Activated T-helper 2 cell treated with anti-CD3 and anti-CD28 coated beads, Interferon-gamma antibody, Interleukin-2, Interleukin-4, amounts not matched to agents 10 μg/mL and 5 μg/mL and 100 μg/mL, durations not matched to agents 14 hours and 24 hours and 36 hours (primary cell): ENCODE measurements at regions not wholly inside any gene's neighbourhood (a gene's known extent, or its start where the extent isn't known, plus 50 kb on each side); places are given as distances from the start of the nearest gene placed in this dataset.

Experiments
- DNase-seq: peaks from one replicate; pipeline ENCODE4 v3.0.0; 2021; ENCODE audit warnings: low spot score
- H3K27ac Mint-ChIP-seq: one replicate; pipeline ENCODE4 v1.8.0; 2021; ENCODE audit warnings: mixed read lengths
- H3K27me3 Mint-ChIP-seq: one replicate; pipeline ENCODE4 v1.8.0; 2021; ENCODE audit warnings: low read depth, mixed read lengths
- H3K36me3 Mint-ChIP-seq: one replicate; pipeline ENCODE4 v1.8.0; 2021; ENCODE audit warnings: low read depth, mixed read lengths
- H3K4me1 Mint-ChIP-seq: one replicate; pipeline ENCODE4 v1.8.0; 2021; ENCODE audit warnings: low read depth, mixed read lengths
- H3K4me3 Mint-ChIP-seq: one replicate; pipeline ENCODE4 v1.8.0; 2021; ENCODE audit warnings: low read depth, mild to moderate bottlenecking, moderate library complexity, mixed read lengths
- H3K9me3 Mint-ChIP-seq: one replicate; pipeline ENCODE4 v1.8.0; 2021; ENCODE audit warnings: mixed read lengths
- intact Hi-C: fragments of 100-400 bp; cut with micrococcal nuclease; formaldehyde crosslinking; loops from one replicate; pipeline ENCODE4 v1.15.1; 2023

- Mint-ChIP-seq H3K4me3 (no peak overlapping the region), H3K4me1 (no peaks in the 10 kb centered on the region), H3K36me3 (no peaks in the 10 kb centered on the region), H3K9me3 (peaks cover 4% of the 10 kb centered on the region), H3K27me3 (peaks cover 1% of the 10 kb centered on the region), H3K27ac (no peak overlapping the region)
- no peak for DNase-seq
- intact Hi-C loops: no loop called here
Measured at GRCh38 chr3:190217081-190217480, 96.4 kb upstream of the P3H2 start.

GRCh38 chr3:190213727-190214126, 93.0 kb upstream of the P3H2 start:
- no peak overlapping the region for H3K27ac Mint-ChIP-seq
- H3K9me3 Mint-ChIP-seq: no peaks in the 10 kb centered on the region
- no peak overlapping the region for H3K4me3 Mint-ChIP-seq
- intact Hi-C loops: no loop called here
- H3K36me3 Mint-ChIP-seq: no peaks in the 10 kb centered on the region
- H3K27me3 Mint-ChIP-seq: peaks cover 9% of the 10 kb centered on the region
- no peaks in the 10 kb centered on the region for H3K4me1 Mint-ChIP-seq
- no peak for DNase-seq

GRCh38 chr3:190210608-190211007, 89.9 kb upstream of the P3H2 start:
- no peak overlapping the region for H3K27ac Mint-ChIP-seq
- DNase-seq: no peak
- intact Hi-C loops: no loop called here
- H3K27me3 Mint-ChIP-seq: peaks cover 15% of the 10 kb centered on the region
- H3K36me3 Mint-ChIP-seq: no peaks in the 10 kb centered on the region
- no peak overlapping the region for H3K4me3 Mint-ChIP-seq
- H3K4me1 Mint-ChIP-seq: peaks cover 8% of the 10 kb centered on the region
- H3K9me3 Mint-ChIP-seq: no peaks in the 10 kb centered on the region

- Mint-ChIP-seq H3K27ac (no peak overlapping the region), H3K36me3 (no peaks in the 10 kb centered on the region), H3K4me1 (peaks cover 8% of the 10 kb centered on the region), H3K4me3 (no peak overlapping the region), H3K27me3 (peaks cover 15% of the 10 kb centered on the region), H3K9me3 (no peaks in the 10 kb centered on the region)
- DNase-seq: no peak
- intact Hi-C loops: loop anchor here (5.0 to 10.0 kb wide), 3 partner anchors 98 to 685 kb away; partner anchors contain the start of gene CLDN1
Measured at GRCh38 chr3:190209533-190209932, 88.8 kb upstream of the P3H2 start.

- Mint-ChIP-seq H3K4me1 (peaks cover 8% of the 10 kb centered on the region), H3K27me3 (peaks cover 15% of the 10 kb centered on the region), H3K27ac (no peak overlapping the region), H3K4me3 (no peak overlapping the region), H3K9me3 (no peaks in the 10 kb centered on the region), H3K36me3 (no peaks in the 10 kb centered on the region)
- DNase-seq: no peak
- intact Hi-C loops: loop anchor here (5.0 to 10.0 kb wide), 3 partner anchors 99 to 683 kb away; partner anchors contain the start of gene CLDN1
Measured at GRCh38 chr3:190208196-190208595, 87.5 kb upstream of the P3H2 start.

GRCh38 chr3:190205739-190206138, 85.0 kb upstream of the P3H2 start:
- peaks cover 11% of the 10 kb centered on the region for H3K4me1 Mint-ChIP-seq
- no peaks in the 10 kb centered on the region for H3K9me3 Mint-ChIP-seq
- H3K27ac Mint-ChIP-seq: peak overlapping the region; percentile 31
- H3K4me3 Mint-ChIP-seq: no peak overlapping the region
- H3K27me3 Mint-ChIP-seq: peaks cover 9% of the 10 kb centered on the region
- no peak for DNase-seq
- intact Hi-C loops: loop anchor here (5.0 to 10.0 kb wide), 3 partner anchors 102 to 681 kb away; partner anchors contain the start of gene CLDN1
- H3K36me3 Mint-ChIP-seq: no peaks in the 10 kb centered on the region

GRCh38 chr3:190204200-190204599, 83.5 kb upstream of the P3H2 start:
- H3K9me3 Mint-ChIP-seq: no peaks in the 10 kb centered on the region
- H3K27ac Mint-ChIP-seq: no peak overlapping the region
- DNase-seq: no peak
- peaks cover 11% of the 10 kb centered on the region for H3K4me1 Mint-ChIP-seq
- peaks cover 8% of the 10 kb centered on the region for H3K27me3 Mint-ChIP-seq
- no peaks in the 10 kb centered on the region for H3K36me3 Mint-ChIP-seq
- intact Hi-C loops: loop anchor here (5.0 to 10.0 kb wide), 2 partner anchors 82 to 679 kb away; partner anchors contain the start of gene P3H2
- H3K4me3 Mint-ChIP-seq: no peak overlapping the region

- H3K4me1 Mint-ChIP-seq: peaks cover 3% of the 10 kb centered on the region
- intact Hi-C loops: no loop called here
Measured at GRCh38 chr3:190197346-190197763, 76.7 kb upstream of the P3H2 start.

GRCh38 chr3:190194506-190194905, 73.8 kb upstream of the P3H2 start:
- peaks cover 9% of the 10 kb centered on the region for H3K27me3 Mint-ChIP-seq
- H3K4me3 Mint-ChIP-seq: no peak overlapping the region
- no peak for DNase-seq
- intact Hi-C loops: no loop called here
- no peak overlapping the region for H3K27ac Mint-ChIP-seq
- no peaks in the 10 kb centered on the region for H3K36me3 Mint-ChIP-seq
- H3K9me3 Mint-ChIP-seq: no peaks in the 10 kb centered on the region
- H3K4me1 Mint-ChIP-seq: no peaks in the 10 kb centered on the region

More at GRCh38 chr3:190197346-190197763, 76.7 kb upstream of the P3H2 start:
- Mint-ChIP-seq H3K27ac (no peak overlapping the region), H3K36me3 (no peaks in the 10 kb centered on the region), H3K27me3 (peaks cover 10% of the 10 kb centered on the region), H3K9me3 (no peaks in the 10 kb centered on the region), H3K4me3 (no peak overlapping the region)
- no peak for DNase-seq

- Mint-ChIP-seq H3K4me3 (no peak overlapping the region), H3K36me3 (no peaks in the 10 kb centered on the region), H3K9me3 (no peaks in the 10 kb centered on the region), H3K4me1 (no peaks in the 10 kb centered on the region), H3K27me3 (peaks cover 9% of the 10 kb centered on the region), H3K27ac (no peak overlapping the region)
- intact Hi-C loops: no loop called here
- no peak for DNase-seq
Measured at GRCh38 chr3:190193210-190193609, 72.5 kb upstream of the P3H2 start.

GRCh38 chr3:190192739-190193138, 72.0 kb upstream of the P3H2 start:
- no peak for DNase-seq
- H3K27me3 Mint-ChIP-seq: peaks cover 7% of the 10 kb centered on the region
- no peaks in the 10 kb centered on the region for H3K4me1 Mint-ChIP-seq
- intact Hi-C loops: no loop called here
- H3K9me3 Mint-ChIP-seq: no peaks in the 10 kb centered on the region
- H3K36me3 Mint-ChIP-seq: no peaks in the 10 kb centered on the region
- no peak overlapping the region for H3K27ac Mint-ChIP-seq
- H3K4me3 Mint-ChIP-seq: no peak overlapping the region

- H3K27ac Mint-ChIP-seq: no peak overlapping the region
- no peak for DNase-seq
- H3K4me1 Mint-ChIP-seq: no peaks in the 10 kb centered on the region
- no peaks in the 10 kb centered on the region for H3K9me3 Mint-ChIP-seq
- intact Hi-C loops: no loop called here
- no peak overlapping the region for H3K4me3 Mint-ChIP-seq
- no peaks in the 10 kb centered on the region for H3K36me3 Mint-ChIP-seq
- peaks cover 3% of the 10 kb centered on the region for H3K27me3 Mint-ChIP-seq
Measured at GRCh38 chr3:190192087-190192486, 71.4 kb upstream of the P3H2 start.

GRCh38 chr3:190188197-190188596, 67.5 kb upstream of the P3H2 start:
- DNase-seq: no peak
- Mint-ChIP-seq H3K27me3 (no peaks in the 10 kb centered on the region), H3K4me1 (no peaks in the 10 kb centered on the region), H3K9me3 (no peaks in the 10 kb centered on the region), H3K27ac (no peak overlapping the region), H3K4me3 (no peak overlapping the region), H3K36me3 (no peaks in the 10 kb centered on the region)
- intact Hi-C loops: no loop called here

GRCh38 chr3:190183121-190183520, 62.4 kb upstream of the P3H2 start:
- intact Hi-C loops: no loop called here
- no peak overlapping the region for H3K27ac Mint-ChIP-seq
- H3K4me3 Mint-ChIP-seq: no peak overlapping the region
- no peaks in the 10 kb centered on the region for H3K9me3 Mint-ChIP-seq
- no peak for DNase-seq
- peaks cover 1% of the 10 kb centered on the region for H3K27me3 Mint-ChIP-seq
- H3K36me3 Mint-ChIP-seq: no peaks in the 10 kb centered on the region
- no peaks in the 10 kb centered on the region for H3K4me1 Mint-ChIP-seq
